B cell (primary cell): ENCODE measurements at regions not wholly inside any gene's neighbourhood (a gene's known extent, or its start where the extent isn't known, plus 50 kb on each side); places are given as distances from the start of the nearest gene placed in this dataset.

Source experiments
- ATAC-seq: fragments of 200-7000 bp; cut with Tn5 transposase; one replicate; pipeline ENCODE4 v1.10.0; 2021; ENCODE audit warnings: low read depth, mild to moderate bottlenecking, moderate number of reproducible peaks, moderate library complexity
- CTCF ChIA-PET: fragments of 350-600 bp; sonication (Branson Sonifier 250); formaldehyde crosslinking; loops from one replicate; lab custom pipeline; 2021; ENCODE audit warnings: antibody characterized with exemption, inconsistent platforms; lab: Charles Lee
- POLR2A ChIA-PET: fragments of 350-600 bp; sonication (Branson Sonifier 250); formaldehyde crosslinking; loops from one replicate; lab custom pipeline; 2021; ENCODE audit warnings: antibody characterized with exemption; lab: Charles Lee
- DNase-seq: peaks from one replicate; pipeline ENCODE4 v3.0.0; 2013
- H2AFZ ChIP-seq: 2 replicates; pipeline ENCODE4 v1.6.1; 2012; ENCODE audit warnings: mild to moderate bottlenecking, low read depth, low read length; ENCODE audit not compliant: insufficient read depth, poor library complexity, severe bottlenecking
- H3K27ac ChIP-seq, 2 donors: 1 replicate in 1 of 2; 2 replicates in 1 of 2; pipeline ENCODE4 v1.5.1; 2012 to 2013; ENCODE audit warnings: low read length in 2 of 2, mild to moderate bottlenecking in 2 of 2, moderate library complexity in 1 of 2
- H3K27me3 ChIP-seq, 4 experiments: fragments of 200-600 bp in 1 of 4; sonication (generic) in 1 of 4; replicated peaks in 1 of 4; 1 replicate in 2 of 4; 2 replicates in 2 of 4; pipeline versions ENCODE4 v1.6.1 to v1.7.0; 2013 to 2016; ENCODE audit warnings: low read length in 3 of 4, mild to moderate bottlenecking in 2 of 4, mixed read lengths in 1 of 4, moderate library complexity in 1 of 4; ENCODE audit not compliant: insufficient read depth in 4 of 4, control insufficient read depth in 3 of 4; ENCODE audit errors: control extremely low read depth in 1 of 4
- H3K36me3 ChIP-seq, 2 experiments: replicated peaks in 1 of 2; 1 replicate in 1 of 2; 2 replicates in 1 of 2; pipeline versions ENCODE4 v1.6.1 to v1.7.1; 2013; ENCODE audit warnings: low read length in 1 of 2; ENCODE audit not compliant: insufficient read depth in 2 of 2, control insufficient read depth in 1 of 2; ENCODE audit errors: control extremely low read depth in 1 of 2, extremely low read depth in 1 of 2
- H3K4me1 ChIP-seq, 2 donors: fragments of 200-600 bp in 1 of 2; sonication (generic) in 1 of 2; 1 replicate in 1 of 2; 2 replicates in 1 of 2; pipeline versions ENCODE4 v1.5.1 to v1.6.1; 2013 to 2017; ENCODE audit warnings: low read length in 2 of 2; ENCODE audit not compliant: control insufficient read depth in 2 of 2, insufficient read depth in 2 of 2
- H3K4me2 ChIP-seq: replicated peaks from 2 replicates; pipeline ENCODE3; 2012; ENCODE audit warnings: mild to moderate bottlenecking, low read depth, low read length; ENCODE audit not compliant: poor library complexity, severe bottlenecking
- H3K4me3 ChIP-seq, 5 experiments: fragments of 200-600 bp in 1 of 5; sonication (generic) in 1 of 5; 1 replicate in 3 of 5; 2 replicates in 2 of 5; pipeline versions ENCODE4 v1.5.1 to v1.7.0; 2011 to 2016; ENCODE audit warnings: low read length in 4 of 5, mild to moderate bottlenecking in 4 of 5, low read depth in 2 of 5, control low read depth in 1 of 5, moderate library complexity in 1 of 5; ENCODE audit not compliant: insufficient read depth in 1 of 5; ENCODE audit errors: control extremely low read depth in 1 of 5, extremely low read depth in 1 of 5
- H3K79me2 ChIP-seq: fragments of 200-600 bp; sonication (generic); one replicate; pipeline ENCODE4 v1.6.0; 2016; ENCODE audit warnings: low read length; ENCODE audit not compliant: control insufficient read depth, insufficient read depth
- H3K9ac ChIP-seq: fragments of 200-600 bp; sonication (generic); 2 replicates; pipeline ENCODE4 v1.6.1; 2017; ENCODE audit warnings: mild to moderate bottlenecking, low read length, moderate library complexity
- H3K9me3 ChIP-seq, 3 donors: one replicate each; pipeline versions ENCODE4 v1.6.1 to v1.7.1; 2013; ENCODE audit warnings: low read length in 2 of 3; ENCODE audit not compliant: control insufficient read depth in 2 of 3, insufficient read depth in 1 of 3; ENCODE audit errors: control extremely low read depth in 1 of 3
- H4K20me1 ChIP-seq: 2 replicates; pipeline ENCODE4 v1.6.0; 2012; ENCODE audit warnings: mild to moderate bottlenecking, low read length; ENCODE audit not compliant: insufficient read depth, control insufficient read depth, poor library complexity, severe bottlenecking
- H3K27ac Mint-ChIP-seq: one replicate; pipeline ENCODE4 v1.8.0; 2021; ENCODE audit warnings: mixed read lengths
- H3K27me3 Mint-ChIP-seq: one replicate; pipeline ENCODE4 v1.8.0; 2021; ENCODE audit warnings: mixed read lengths
- H3K4me1 Mint-ChIP-seq: one replicate; pipeline ENCODE4 v1.8.0; 2021; ENCODE audit warnings: mixed read lengths
- H3K4me3 Mint-ChIP-seq: one replicate; pipeline ENCODE4 v1.8.0; 2021; ENCODE audit warnings: mixed read lengths
- H3K9me3 Mint-ChIP-seq: one replicate; pipeline ENCODE4 v1.8.0; 2022; ENCODE audit warnings: mixed read lengths; ENCODE audit not compliant: insufficient read depth
- EZH2 ChIP-seq: IDR thresholded peaks from 2 replicates; pipeline ENCODE4 v1.6.1; 2012; ENCODE audit warnings: borderline replicate concordance, low read depth, mild to moderate bottlenecking, moderate library complexity, low read length; ENCODE audit not compliant: insufficient read depth, poor library complexity, severe bottlenecking
- WGBS: methylation state at CpG from one replicate; pipeline ENCODE4 v1.1.5; 2013; ENCODE audit warnings: missing lambda C conversion rate; ENCODE audit not compliant: insufficient coverage; 5-methylcytosine and 5-hydroxymethylcytosine counted together
- intact Hi-C: fragments of 100-400 bp; cut with micrococcal nuclease; formaldehyde crosslinking; loops from one replicate; pipeline ENCODE4 v1.10.0; 2022
- TF ChIP-seq, protein P1 (sequence below): fragments of 200-600 bp; IDR thresholded peaks from one replicate; pipeline ENCODE4 v1.8.0; 2022; ENCODE audit warnings: antibody characterized with exemption, mild to moderate bottlenecking

DNA sequence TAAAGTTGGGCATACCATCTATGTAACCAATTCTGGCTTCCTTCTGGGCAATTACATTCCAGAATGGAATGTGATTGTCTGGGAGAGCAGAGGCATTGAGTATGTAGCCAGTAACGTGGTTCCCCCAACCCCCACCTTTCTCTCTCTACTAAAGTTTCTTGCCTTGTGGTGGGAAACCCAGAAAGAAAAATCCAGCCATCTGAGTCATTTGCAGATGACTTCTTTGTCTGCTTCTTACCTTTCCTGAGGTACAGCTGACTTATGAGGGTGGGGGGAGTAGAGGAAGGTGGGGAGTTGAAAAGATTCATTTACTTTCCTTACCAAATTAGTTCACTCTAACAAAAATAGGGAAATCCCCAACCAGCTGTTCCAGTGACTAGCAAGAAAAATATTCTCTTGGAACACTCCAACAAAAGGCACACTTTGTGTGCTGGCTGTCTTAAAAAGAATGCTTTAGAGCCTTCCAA is 112.1 kb upstream of the FRMD6 start:
- Histone ChIP-seq H4K20me1 (no peaks in the 10 kb centered on the region), H3K9ac (no peak overlapping the region), H3K4me1 (no peaks in the 10 kb centered on the region), H3K27ac (no peak overlapping the region), H3K9me3 (peaks cover 3 to 6% (median 4%) of the 10 kb centered on the region in 3 donors), H3K4me2 (no peak overlapping the region), H3K4me3 (no peak overlapping the region), H3K36me3 (no peaks in the 10 kb centered on the region), H2AFZ (no peak overlapping the region), H3K27me3 (no peaks in the 10 kb centered on the region), H3K79me2 (no peaks in the 10 kb centered on the region)
- intact Hi-C loops: no loop called here
- ChIA-PET POLR2A (no interaction called here), CTCF (no interaction called here)
- H3K4me3 Mint-ChIP-seq: no peak overlapping the region
- H3K27me3 Mint-ChIP-seq: peaks cover 12% of the 10 kb centered on the region
- no peak for ATAC-seq
- H3K27ac Mint-ChIP-seq: no peak overlapping the region
- DNase-seq: no peak
- H3K9me3 Mint-ChIP-seq: peaks cover 2% of the 10 kb centered on the region
- no peaks in the 10 kb centered on the region for H3K4me1 Mint-ChIP-seq
- WGBS: no CpG with 5 or more reads among the region's 1 CpG
- TF ChIP-seq, protein P1, sequence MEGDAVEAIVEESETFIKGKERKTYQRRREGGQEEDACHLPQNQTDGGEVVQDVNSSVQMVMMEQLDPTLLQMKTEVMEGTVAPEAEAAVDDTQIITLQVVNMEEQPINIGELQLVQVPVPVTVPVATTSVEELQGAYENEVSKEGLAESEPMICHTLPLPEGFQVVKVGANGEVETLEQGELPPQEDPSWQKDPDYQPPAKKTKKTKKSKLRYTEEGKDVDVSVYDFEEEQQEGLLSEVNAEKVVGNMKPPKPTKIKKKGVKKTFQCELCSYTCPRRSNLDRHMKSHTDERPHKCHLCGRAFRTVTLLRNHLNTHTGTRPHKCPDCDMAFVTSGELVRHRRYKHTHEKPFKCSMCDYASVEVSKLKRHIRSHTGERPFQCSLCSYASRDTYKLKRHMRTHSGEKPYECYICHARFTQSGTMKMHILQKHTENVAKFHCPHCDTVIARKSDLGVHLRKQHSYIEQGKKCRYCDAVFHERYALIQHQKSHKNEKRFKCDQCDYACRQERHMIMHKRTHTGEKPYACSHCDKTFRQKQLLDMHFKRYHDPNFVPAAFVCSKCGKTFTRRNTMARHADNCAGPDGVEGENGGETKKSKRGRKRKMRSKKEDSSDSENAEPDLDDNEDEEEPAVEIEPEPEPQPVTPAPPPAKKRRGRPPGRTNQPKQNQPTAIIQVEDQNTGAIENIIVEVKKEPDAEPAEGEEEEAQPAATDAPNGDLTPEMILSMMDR: no peak
- no peak for TF ChIP-seq EZH2

- no peak overlapping the region for H3K27ac ChIP-seq
- no peaks in the 10 kb centered on the region for H3K4me1 ChIP-seq
- no peak overlapping the region for H3K9ac ChIP-seq
- Mint-ChIP-seq H3K4me1 (no peaks in the 10 kb centered on the region), H3K27me3 (peaks cover 12% of the 10 kb centered on the region), H3K4me3 (no peak overlapping the region), H3K9me3 (peaks cover under 1% of the 10 kb centered on the region), H3K27ac (no peak overlapping the region)
- H2AFZ ChIP-seq: no peak overlapping the region
- no peaks in the 10 kb centered on the region for H3K36me3 ChIP-seq
- H3K9me3 ChIP-seq: peaks cover 3 to 4% (median 4%) of the 10 kb centered on the region in 3 donors
- DNase-seq (no peak), ATAC-seq (no peak)
- TF ChIP-seq EZH2: no peak
- TF ChIP-seq, protein P1: no peak
- H3K4me3 ChIP-seq: no peak overlapping the region
- intact Hi-C loops: no loop called here
- ChIA-PET POLR2A (no interaction called here), CTCF (no interaction called here)
- H3K79me2 ChIP-seq: no peaks in the 10 kb centered on the region
- H3K4me2 ChIP-seq: no peak overlapping the region
- WGBS: 91% methylated on average over 3 of the region's 3 CpGs
- H3K27me3 ChIP-seq: no peaks in the 10 kb centered on the region
- H4K20me1 ChIP-seq: no peaks in the 10 kb centered on the region
These were observed 111.3 kb upstream of the FRMD6 start for GRCh38 chr14:51540364-51540763.
